K562 (cell line): ENCODE measurements at regions not wholly inside any gene's neighbourhood (a gene's known extent, or its start where the extent isn't known, plus 50 kb on each side); places are given as distances from the start of the nearest gene placed in this dataset.

Experiments
- ATAC-seq: fragments of 200-7000 bp; cut with Tn5 transposase; 3 replicates; pipeline ENCODE4 v1.9.1; 2020; ENCODE audit warnings: moderate library complexity
- BruUV-seq: library from RNA; stranded (reverse); fragments of 400-500 nt; replicated peaks from 2 replicates; lab custom pipeline; 2021; lab: Mats Ljungman, UMichigan
- CTCF ChIA-PET: fragments of 300-600 bp; formaldehyde crosslinking; extraction: SDS; loops from one replicate; lab custom pipeline; 2021; ENCODE audit warnings: low intra/inter-chr PET ratio; lab: Yijun Ruan, JAX
- POLR2A ChIA-PET: fragments of 300-600, 350-650 bp; sonication (Branson Sonifier 250); formaldehyde crosslinking; extraction: SDS; loops from one replicate; lab custom pipeline; 2021; ENCODE audit warnings: antibody characterized with exemption, inconsistent platforms; lab: Yijun Ruan, JAX
- DNase-seq, 4 experiments: peaks; one replicate each; pipeline versions ENCODE4 v3.0.0 to v3.0.0-alpha.2; 2011 to 2018; ENCODE audit warnings: low spot score in 3 of 4, mixed read lengths in 3 of 4; ENCODE audit errors: extremely low read depth in 1 of 4
- FAIRE-seq: peaks from 2 replicates; lab custom pipeline; 2011; peaks lifted over from hg19 to GRCh38; lab: Jason Lieb, UNC
- H2AFZ ChIP-seq: 2 replicates; pipeline ENCODE4 v1.6.0; 2011; ENCODE audit warnings: low read depth, low read length, control low read depth, inconsistent platforms
- H3K27ac ChIP-seq: fragments of 200-600 bp; 3 replicates; pipeline ENCODE4 v1.8.0; 2011; ENCODE audit warnings: low read depth, mild to moderate bottlenecking, control low read depth, inconsistent platforms, low read length, moderate library complexity, mixed read lengths; ENCODE audit errors: extremely low read depth
- H3K27me3 ChIP-seq, 2 experiments: fragments of 300-600 bp in 1 of 2; 2 replicates in 1 of 2; 3 replicates in 1 of 2; pipeline versions ENCODE4 v1.6.0 to v1.8.0; 2011; ENCODE audit warnings: inconsistent platforms in 2 of 2, low read length in 2 of 2, mild to moderate bottlenecking in 1 of 2, mixed read lengths in 1 of 2, moderate library complexity in 1 of 2; ENCODE audit not compliant: control insufficient read depth in 2 of 2, insufficient read depth in 2 of 2
- H3K36me3 ChIP-seq: fragments of 300-600 bp; 3 replicates; pipeline ENCODE4 v1.8.0; 2011; ENCODE audit warnings: mild to moderate bottlenecking, low read length, inconsistent platforms; ENCODE audit not compliant: control insufficient read depth, insufficient read depth
- H3K4me1 ChIP-seq, 2 experiments: fragments of 200-600 bp in 1 of 2; replicated peaks in 1 of 2; 2 replicates in 1 of 2; 3 replicates in 1 of 2; pipeline versions ENCODE4 v1.5.1 to v1.8.0; 2011; ENCODE audit warnings: inconsistent platforms in 2 of 2, low read length in 2 of 2, mild to moderate bottlenecking in 1 of 2, mixed read lengths in 1 of 2, moderate library complexity in 1 of 2; ENCODE audit not compliant: control insufficient read depth in 2 of 2, insufficient read depth in 2 of 2
- H3K4me2 ChIP-seq: 2 replicates; pipeline ENCODE4 v1.6.1; 2011; ENCODE audit warnings: low read length, control low read depth, inconsistent platforms, mixed read lengths; ENCODE audit not compliant: insufficient read depth
- H3K4me3 ChIP-seq: fragments of 200-600 bp; sonication (generic), shearing (Covaris generic); 2 replicates; pipeline ENCODE4 v1.5.1; 2016; ENCODE audit warnings: control low read depth, inconsistent platforms
- H3K79me2 ChIP-seq: fragments of 200-600 bp; 3 replicates; pipeline ENCODE4 v1.8.0; 2011; ENCODE audit warnings: low read length, inconsistent platforms; ENCODE audit not compliant: control insufficient read depth, insufficient read depth
- H3K9ac ChIP-seq, 2 experiments: 2 replicates each; pipeline versions ENCODE4 v1.6.0 to v1.6.1; 2011; ENCODE audit warnings: low read depth in 2 of 2, low read length in 2 of 2, control low read depth in 1 of 2, inconsistent platforms in 1 of 2, mild to moderate bottlenecking in 1 of 2, mixed read lengths in 1 of 2; ENCODE audit not compliant: insufficient read depth in 1 of 2
- H3K9me1 ChIP-seq: one replicate; pipeline ENCODE4 v1.6.0; 2011; ENCODE audit warnings: inconsistent platforms, mild to moderate bottlenecking, low read length, moderate library complexity; ENCODE audit not compliant: control insufficient read depth, insufficient read depth
- H3K9me3 ChIP-seq: replicated peaks from 2 replicates; pipeline ENCODE4 v1.5.1; 2011; ENCODE audit warnings: low read depth, low read length, inconsistent platforms; ENCODE audit not compliant: control insufficient read depth, insufficient read depth
- H4K20me1 ChIP-seq: replicated peaks from 2 replicates; pipeline ENCODE4 v1.6.1; 2011; ENCODE audit warnings: low read length, inconsistent platforms, mixed read lengths; ENCODE audit not compliant: control insufficient read depth, insufficient read depth
- DDX20 ChIP-seq: fragments of 450-650 bp; IDR thresholded peaks from 2 replicates; pipeline ENCODE4 v1.6.1; 2016; ENCODE audit warnings: missing genetic modification characterization, low read depth, mild to moderate bottlenecking, missing compliant biosample characterization, moderate library complexity
- FOXJ2 ChIP-seq: fragments of 200-800 bp; sonication (Bioruptor generic); IDR thresholded peaks from 2 replicates; pipeline ENCODE4 v1.6.1; 2016; ENCODE audit warnings: missing genetic modification characterization, missing compliant biosample characterization
- HEY1 ChIP-seq: fragments of 250-450 bp; sonication (Bioruptor Pico); IDR thresholded peaks from 2 replicates; pipeline ENCODE4 v1.5.0; 2020; ENCODE audit warnings: mild to moderate bottlenecking, moderate library complexity, borderline replicate concordance
- KLF6 ChIP-seq: fragments of 250-450 bp; sonication (Bioruptor Pico); IDR thresholded peaks from 2 replicates; pipeline ENCODE4 v1.4.0; 2020; ENCODE audit warnings: mild to moderate bottlenecking, moderate library complexity, borderline replicate concordance
- TAF1 ChIP-seq: IDR thresholded peaks from 2 replicates; pipeline ENCODE4 v1.6.1; 2011; ENCODE audit warnings: mild to moderate bottlenecking, low read length, moderate library complexity; ENCODE audit not compliant: insufficient read depth, control insufficient read depth, severe bottlenecking; ENCODE audit errors: extremely low read depth
- TRIM24 ChIP-seq, 2 experiments: fragments of 450-650 bp; IDR thresholded peaks; 2 replicates each; pipeline ENCODE4 v1.6.1; 2016
- ZNF830 ChIP-seq: fragments of 250-450 bp; sonication (Bioruptor Pico); IDR thresholded peaks from 2 replicates; pipeline ENCODE4 v1.5.0; 2021; ENCODE audit warnings: mild to moderate bottlenecking
- WGBS: fragments of 100-300 bp; shearing (Covaris generic); methylation state at CpG from one replicate; pipeline ENCODE4 v1.1.6; 2016; ENCODE audit warnings: low coverage, mixed read lengths; ENCODE audit not compliant: insufficient coverage; ENCODE audit errors: missing lambda C conversion rate; 5-methylcytosine and 5-hydroxymethylcytosine counted together
- in situ Hi-C: fragments of 300-500 bp; cut with MboI; formaldehyde crosslinking; loops from 4 replicates; pipeline ENCODE4 v1.15.0; 2018; ENCODE audit warnings: inconsistent platforms, mixed read lengths
- intact Hi-C: fragments of 100-400 bp; cut with micrococcal nuclease; formaldehyde crosslinking; loops from 2 replicates; pipeline ENCODE4 v1.14.2; 2022
- TF ChIP-seq, protein P1 (sequence below), 2 experiments: fragments of 450-650 bp; IDR thresholded peaks; 2 replicates each; pipeline ENCODE4 v1.6.1; 2016; ENCODE audit warnings: mild to moderate bottlenecking in 2 of 2, borderline replicate concordance in 1 of 2, low read depth in 1 of 2, moderate library complexity in 1 of 2

DNA sequence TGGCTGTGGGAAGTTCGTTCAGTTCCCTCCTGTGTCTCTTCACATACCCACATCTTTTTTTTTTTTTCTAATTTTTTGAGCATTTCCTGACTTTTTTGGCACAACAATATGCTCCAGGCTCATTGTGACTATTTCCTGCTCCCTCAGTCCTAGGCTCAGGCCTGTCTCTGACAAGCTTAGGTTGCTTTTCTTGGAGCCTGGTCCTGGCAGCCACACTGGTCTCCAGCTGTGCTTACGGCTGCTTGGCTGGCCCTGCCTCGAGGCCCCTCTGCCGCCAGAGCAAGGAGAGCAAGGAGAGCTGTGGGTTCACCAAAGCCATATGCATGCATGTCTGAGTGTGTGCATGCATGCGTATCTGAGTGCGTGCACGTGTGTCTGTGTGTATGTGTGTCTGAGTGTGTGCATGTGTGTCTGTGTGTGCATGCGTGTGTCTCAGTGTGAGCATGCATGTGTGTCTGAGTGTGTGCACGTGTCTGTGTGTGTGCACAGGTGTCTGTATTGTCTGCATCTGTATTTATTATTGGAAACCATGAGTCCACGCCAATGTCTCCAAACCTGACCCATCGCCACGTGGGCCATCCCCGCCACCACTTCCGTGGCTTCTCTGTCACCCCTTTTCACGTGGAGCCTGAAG, 766.1 kb upstream of the SALL3 start:
- Histone ChIP-seq H3K4me2 (no peak overlapping the region), H4K20me1 (no peaks in the 10 kb centered on the region), H3K4me1 (no peaks in the 10 kb centered on the region), H3K9me3 (no peaks in the 10 kb centered on the region), H3K9me1 (no peaks in the 10 kb centered on the region), H2AFZ (no peak overlapping the region), H3K9ac (no peak overlapping the region), H3K27ac (no peak overlapping the region), H3K79me2 (no peaks in the 10 kb centered on the region), H3K4me3 (no peak overlapping the region), H3K36me3 (no peaks in the 10 kb centered on the region), H3K27me3 (peaks cover 0 to 24% of the 10 kb centered on the region in 2 experiments; a peak in 2 of 5 replicates)
- no peak for DNase-seq
- 4% methylated on average over 13 of the region's 15 CpGs for WGBS
- ChIA-PET CTCF (no interaction called here), POLR2A (no interaction called here)
- no peak for TF ChIP-seq KLF6 (CRISPR knock-in tag)
- TF ChIP-seq FOXJ2 (tag) = no peak
- TF ChIP-seq, protein P1, sequence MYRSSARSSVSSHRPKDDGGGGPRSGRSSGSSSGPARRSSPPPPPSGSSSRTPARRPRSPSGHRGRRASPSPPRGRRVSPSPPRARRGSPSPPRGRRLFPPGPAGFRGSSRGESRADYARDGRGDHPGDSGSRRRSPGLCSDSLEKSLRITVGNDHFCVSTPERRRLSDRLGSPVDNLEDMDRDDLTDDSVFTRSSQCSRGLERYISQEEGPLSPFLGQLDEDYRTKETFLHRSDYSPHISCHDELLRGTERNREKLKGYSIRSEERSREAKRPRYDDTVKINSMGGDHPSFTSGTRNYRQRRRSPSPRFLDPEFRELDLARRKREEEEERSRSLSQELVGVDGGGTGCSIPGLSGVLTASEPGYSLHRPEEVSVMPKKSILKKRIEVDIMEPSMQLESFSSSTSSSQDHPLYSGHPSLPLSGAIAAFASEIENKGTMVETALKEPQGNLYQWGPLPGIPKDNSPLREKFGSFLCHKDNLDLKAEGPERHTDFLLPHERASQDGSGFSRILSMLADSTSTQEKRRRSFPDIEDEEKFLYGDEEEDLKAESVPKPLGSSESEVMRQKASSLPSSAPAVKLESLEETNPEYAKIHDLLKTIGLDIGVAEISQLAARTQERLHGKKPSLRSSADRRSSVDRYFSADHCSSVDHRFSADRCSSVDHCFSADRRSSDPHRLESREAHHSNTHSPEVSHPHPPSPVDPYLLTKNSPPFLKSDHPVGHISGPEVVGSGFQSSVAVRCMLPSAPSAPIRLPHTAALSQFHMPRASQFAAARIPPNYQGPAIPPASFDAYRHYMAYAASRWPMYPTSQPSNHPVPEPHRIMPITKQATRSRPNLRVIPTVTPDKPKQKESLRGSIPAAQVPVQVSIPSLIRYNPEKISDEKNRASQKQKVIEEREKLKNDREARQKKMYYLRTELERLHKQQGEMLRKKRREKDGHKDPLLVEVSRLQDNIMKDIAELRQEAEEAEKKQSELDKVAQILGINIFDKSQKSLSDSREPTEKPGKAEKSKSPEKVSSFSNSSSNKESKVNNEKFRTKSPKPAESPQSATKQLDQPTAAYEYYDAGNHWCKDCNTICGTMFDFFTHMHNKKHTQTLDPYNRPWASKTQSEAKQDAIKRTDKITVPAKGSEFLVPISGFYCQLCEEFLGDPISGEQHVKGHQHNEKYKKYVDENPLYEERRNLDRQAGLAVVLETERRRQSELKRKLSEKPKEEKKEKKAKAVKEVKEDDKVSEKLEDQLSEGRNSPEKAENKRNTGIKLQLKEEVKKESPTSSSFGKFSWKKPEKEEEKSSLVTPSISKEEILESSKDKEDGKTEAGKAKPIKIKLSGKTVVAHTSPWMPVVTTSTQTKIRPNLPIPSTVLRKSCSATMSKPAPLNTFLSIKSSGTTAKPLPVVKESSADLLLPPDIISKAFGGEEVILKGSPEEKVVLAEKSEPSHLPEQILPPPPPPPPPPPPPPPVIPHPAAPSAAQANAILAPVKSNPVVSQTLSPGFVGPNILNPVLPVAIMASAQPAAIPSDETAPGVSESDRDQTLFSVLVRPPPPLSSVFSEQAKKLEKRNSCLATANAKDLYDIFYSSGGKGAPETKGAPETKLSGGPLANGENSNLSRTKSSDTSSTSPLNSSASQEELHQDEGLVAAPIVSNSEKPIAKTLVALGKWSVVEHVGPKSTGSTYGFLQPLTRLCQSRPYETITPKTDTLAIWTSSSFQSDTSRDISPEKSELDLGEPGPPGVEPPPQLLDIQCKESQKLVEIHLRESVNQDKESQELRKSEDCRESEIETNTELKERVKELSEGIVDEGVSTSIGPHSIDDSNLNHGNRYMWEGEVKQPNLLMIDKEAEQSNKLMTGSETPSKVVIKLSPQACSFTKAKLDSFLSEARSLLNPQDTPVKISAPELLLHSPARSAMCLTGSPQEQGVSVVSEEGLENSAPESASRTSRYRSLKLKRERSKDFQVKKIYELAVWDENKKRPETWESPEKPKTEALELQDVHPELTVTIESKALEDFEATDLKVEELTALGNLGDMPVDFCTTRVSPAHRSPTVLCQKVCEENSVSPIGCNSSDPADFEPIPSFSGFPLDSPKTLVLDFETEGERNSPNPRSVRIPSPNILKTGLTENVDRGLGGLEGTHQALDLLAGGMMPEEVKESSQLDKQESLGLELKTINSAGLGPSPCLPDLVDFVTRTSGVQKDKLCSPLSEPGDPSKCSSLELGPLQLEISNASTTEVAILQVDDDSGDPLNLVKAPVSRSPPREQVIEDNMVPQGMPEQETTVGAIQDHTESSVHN (IDR thresholded peaks at IDR 0.05; ENCODE audit: borderline replicate concordance in 1 of 2, low read depth in 1 of 2) = no peak
- TF ChIP-seq TAF1 = no peak
- no peak for TF ChIP-seq DDX20 (tag)
- no peak for TF ChIP-seq HEY1 (CRISPR knock-in tag)
- no peak for TF ChIP-seq ZNF830 (CRISPR knock-in tag)
- TF ChIP-seq TRIM24 (IDR thresholded peaks at IDR 0.05) = no peak
- in situ Hi-C loops = no loop called here
- FAIRE-seq = no peak
- intact Hi-C loops = no loop called here
- no peak for ATAC-seq
- no TSS peak for BruUV-seq
